B cell (primary cell): ENCODE measurements at regions not wholly inside any gene's neighbourhood (a gene's known extent, or its start where the extent isn't known, plus 50 kb on each side); places are given as distances from the start of the nearest gene placed in this dataset.

ENCODE experiments used
- CTCF ChIP-seq: fragments of 200-600 bp; IDR thresholded peaks from one replicate; pipeline ENCODE4 v1.8.0; 2022; ENCODE audit warnings: antibody characterized with exemption, mild to moderate bottlenecking
- EZH2 ChIP-seq: IDR thresholded peaks from 2 replicates; pipeline ENCODE4 v1.6.1; 2012; ENCODE audit warnings: borderline replicate concordance, low read depth, mild to moderate bottlenecking, moderate library complexity, low read length; ENCODE audit not compliant: insufficient read depth, poor library complexity, severe bottlenecking

GRCh38 chr14:54048311-54048710 lies 91.7 kb upstream of the BMP4 start:
- no peak for TF ChIP-seq CTCF
- no peak for TF ChIP-seq EZH2
